Fibroblast of the aortic adventitia (primary cell): ENCODE measurements at regions not wholly inside any gene's neighbourhood (a gene's known extent, or its start where the extent isn't known, plus 50 kb on each side); places are given as distances from the start of the nearest gene placed in this dataset.
A peak's percentile ranks its signal among the peaks of the same experiment; 100 is the strongest.

Experiments used
- DNase-seq: peaks from one replicate; pipeline ENCODE4 v3.0.0-alpha.2; 2010; ENCODE audit warnings: low read depth
- H3K4me3 ChIP-seq: 2 replicates; pipeline ENCODE4 v1.5.1; 2011; ENCODE audit warnings: low read depth, mild to moderate bottlenecking, control low read depth, low read length, moderate library complexity
- CTCF ChIP-seq: IDR thresholded peaks from 2 replicates; pipeline ENCODE4 v1.5.1; 2011; ENCODE audit warnings: mild to moderate bottlenecking, low read length, control low read depth, inconsistent platforms; ENCODE audit not compliant: insufficient read depth

- no peak overlapping the region for H3K4me3 ChIP-seq
- TF ChIP-seq CTCF = no peak
- DNase-seq = peak; percentile 2
Observed at GRCh38 chr2:122236152-122236874, 480.9 kb downstream of the TSN start.

- no peak for TF ChIP-seq CTCF
- no peak overlapping the region for H3K4me3 ChIP-seq
- DNase-seq = no peak
Observed at GRCh38 chr2:122236925-122237324, 481.5 kb downstream of the TSN start.

- no peak for TF ChIP-seq CTCF
- DNase-seq = no peak
- H3K4me3 ChIP-seq = no peak overlapping the region
Observed at GRCh38 chr2:122237450-122237849, 482.0 kb downstream of the TSN start.

GRCh38 chr2:122238006-122238559, 482.6 kb downstream of the TSN start:
- TF ChIP-seq CTCF = no peak
- no peak for DNase-seq

GRCh38 chr2:122239440-122239839, 484.0 kb downstream of the TSN start:
- no peak overlapping the region for H3K4me3 ChIP-seq
- no peak for TF ChIP-seq CTCF
- DNase-seq = no peak

More at GRCh38 chr2:122238006-122238559, 482.6 kb downstream of the TSN start:
- H3K4me3 ChIP-seq = no peak overlapping the region

DNA sequence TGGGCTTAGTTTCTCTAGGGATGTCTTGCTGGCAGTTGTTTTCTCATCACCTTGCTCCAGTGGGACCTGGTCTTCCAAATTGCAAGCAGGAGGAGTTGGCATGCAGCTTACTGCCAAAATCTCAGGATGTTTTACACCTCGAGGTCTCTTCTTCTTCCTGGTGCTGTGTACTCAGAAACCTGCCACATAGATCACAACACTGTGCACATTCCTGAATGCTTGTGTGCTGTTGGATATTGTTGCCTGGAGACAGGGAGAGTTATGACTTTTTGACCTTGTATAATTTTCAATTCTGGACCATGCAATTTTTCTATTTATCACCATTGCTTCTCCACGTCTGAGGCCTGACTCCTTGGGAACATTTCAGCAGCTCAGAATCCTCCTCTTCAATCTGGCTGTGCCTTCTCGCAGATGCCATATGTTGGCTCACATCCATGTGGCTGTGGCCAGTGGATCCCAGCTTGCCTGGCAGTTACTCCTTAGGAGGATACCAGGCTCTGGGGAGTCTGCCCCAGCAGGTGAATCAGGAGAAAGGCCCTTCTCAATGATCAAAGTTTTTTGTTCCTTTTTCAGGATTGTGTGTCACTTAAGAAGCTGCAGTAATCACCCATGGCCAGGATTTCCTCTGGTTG, 489.3 kb downstream of the TSN start:
- no peak for TF ChIP-seq CTCF
- no peak overlapping the region for H3K4me3 ChIP-seq
- no peak for DNase-seq
